SK-N-DZ (cell line): ENCODE measurements at regions not wholly inside any gene's neighbourhood (a gene's known extent, or its start where the extent isn't known, plus 50 kb on each side); places are given as distances from the start of the nearest gene placed in this dataset.
A peak's percentile ranks its signal among the peaks of the same experiment; 100 is the strongest.

Experiments
- DNase-seq: peaks from one replicate; pipeline ENCODE4 v3.0.0-alpha.2; 2015; ENCODE audit warnings: low spot score

GRCh38 chr9:79301551-79302391, 270.0 kb upstream of the TLE4 start:
- DNase-seq = peak; percentile 65

- no peak for DNase-seq
These were observed 269.2 kb upstream of the TLE4 start for GRCh38 chr9:79302569-79302968.

- no peak for DNase-seq
These were observed 263.8 kb upstream of the TLE4 start for GRCh38 chr9:79308012-79308411.

- DNase-seq = no peak
These were observed 258.9 kb upstream of the TLE4 start for GRCh38 chr9:79312686-79313421.

- no peak for DNase-seq
These were observed 246.3 kb upstream of the TLE4 start for GRCh38 chr9:79325501-79325900.

- no peak for DNase-seq
These were observed 241.9 kb upstream of the TLE4 start for GRCh38 chr9:79329861-79330260.

- DNase-seq = no peak
These were observed 237.8 kb upstream of the TLE4 start for GRCh38 chr9:79334001-79334400.

- DNase-seq = no peak
These were observed 237.1 kb upstream of the TLE4 start for GRCh38 chr9:79334711-79335110.

GRCh38 chr9:79335987-79336386, 235.8 kb upstream of the TLE4 start:
- DNase-seq = no peak

GRCh38 chr9:79341561-79341960, 230.2 kb upstream of the TLE4 start:
- DNase-seq = no peak

- no peak for DNase-seq
These were observed 225.3 kb upstream of the TLE4 start for GRCh38 chr9:79346350-79347020.

- DNase-seq = no peak
These were observed 219.4 kb upstream of the TLE4 start for GRCh38 chr9:79352322-79352721.

- no peak for DNase-seq
These were observed 217.8 kb upstream of the TLE4 start for GRCh38 chr9:79353856-79354520.

- DNase-seq = no peak
These were observed 214.6 kb upstream of the TLE4 start for GRCh38 chr9:79357194-79357593.

- peak; percentile 29 for DNase-seq
These were observed 214.1 kb upstream of the TLE4 start for GRCh38 chr9:79357616-79358015.

- DNase-seq = no peak
These were observed 211.1 kb upstream of the TLE4 start for GRCh38 chr9:79360387-79361347.

GRCh38 chr9:79362100-79363081, 209.4 kb upstream of the TLE4 start:
- no peak for DNase-seq

GRCh38 chr9:79369676-79370075, 202.1 kb upstream of the TLE4 start:
- DNase-seq = no peak

GRCh38 chr9:79371301-79371700, 200.5 kb upstream of the TLE4 start:
- DNase-seq = peak; percentile 80
